GM19455 (cell line): ENCODE measurements at regions not wholly inside any gene's neighbourhood (a gene's known extent, or its start where the extent isn't known, plus 50 kb on each side); places are given as distances from the start of the nearest gene placed in this dataset.

Experiments
- ATAC-seq: cut with Tn5 transposase; IDR thresholded peaks from one replicate; pipeline ENCODE4 v1.9.1; 2021; ENCODE audit not compliant: unreplicated experiment

DNA sequence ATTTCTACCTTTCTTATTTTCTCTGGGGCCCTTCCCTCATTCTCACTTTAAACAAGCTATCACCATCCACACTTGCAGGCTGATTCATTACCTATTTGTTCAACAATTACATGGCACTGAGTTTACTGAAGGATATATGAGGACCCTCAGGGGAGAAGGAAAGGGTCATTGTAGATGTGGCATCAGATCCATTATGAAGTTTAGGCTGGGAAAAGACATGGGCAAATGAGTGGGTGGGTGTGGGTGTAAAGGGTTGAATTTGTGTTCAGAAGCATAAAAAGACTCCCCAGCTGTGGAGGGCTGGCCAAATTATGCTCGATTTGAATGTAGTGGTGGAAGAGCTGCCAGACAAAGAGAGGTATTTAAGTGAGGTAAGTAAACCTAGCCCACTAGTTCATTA, 55.9 kb upstream of the MTAP start:
- no peak for ATAC-seq

DNA sequence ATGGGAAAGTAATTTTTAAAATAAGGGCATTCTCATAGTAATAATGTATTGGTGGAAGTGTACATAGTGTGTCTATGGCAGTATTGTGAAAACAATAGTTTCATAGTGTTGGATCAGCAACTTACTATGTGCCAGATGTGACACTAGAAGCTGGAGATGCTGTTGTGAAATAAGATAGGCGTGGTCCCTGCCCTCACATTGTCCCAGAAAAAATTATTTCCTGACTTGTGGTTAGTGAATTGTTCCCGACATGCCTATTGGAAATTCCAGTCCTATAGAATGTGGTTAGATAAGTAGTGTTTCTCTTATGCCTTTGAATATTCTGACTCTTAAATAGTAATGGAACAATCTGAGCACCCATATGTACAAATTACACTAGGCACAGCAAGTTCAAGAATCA, 55.3 kb upstream of the MTAP start:
- no peak for ATAC-seq

DNA sequence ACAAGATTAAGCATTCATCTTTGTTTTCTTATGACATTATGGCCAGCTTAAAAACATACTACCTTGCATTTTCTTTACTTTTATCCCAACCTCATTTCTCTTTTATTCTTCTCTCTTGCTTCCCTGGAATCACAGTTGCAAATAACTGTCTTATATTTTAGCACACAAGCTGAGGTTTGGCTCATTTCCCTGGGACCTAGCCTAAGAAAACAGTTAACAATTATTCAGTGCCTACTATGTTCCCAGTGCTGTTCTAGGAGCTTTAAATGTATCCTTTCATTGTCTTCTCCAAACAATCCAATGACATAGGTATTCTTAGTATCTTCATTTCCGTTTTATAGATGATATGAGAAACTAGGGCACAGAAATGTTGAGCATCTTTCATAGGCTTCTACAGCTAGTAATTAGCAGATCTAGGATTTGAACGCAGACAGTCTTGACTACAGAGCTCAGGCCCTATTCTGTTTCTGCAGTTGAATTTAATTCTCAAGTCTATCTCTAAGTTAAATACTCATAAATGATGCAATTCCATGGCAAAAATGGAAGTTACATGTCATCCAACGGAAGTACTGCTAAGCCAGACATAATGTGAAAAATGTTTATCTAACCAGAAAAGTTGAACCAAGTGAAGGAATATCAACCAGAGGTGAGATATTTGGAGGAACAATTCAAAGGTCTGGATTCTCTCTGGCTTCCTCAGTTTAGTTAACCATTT, 52.3 kb upstream of the MTAP start:
- ATAC-seq = no peak

DNA sequence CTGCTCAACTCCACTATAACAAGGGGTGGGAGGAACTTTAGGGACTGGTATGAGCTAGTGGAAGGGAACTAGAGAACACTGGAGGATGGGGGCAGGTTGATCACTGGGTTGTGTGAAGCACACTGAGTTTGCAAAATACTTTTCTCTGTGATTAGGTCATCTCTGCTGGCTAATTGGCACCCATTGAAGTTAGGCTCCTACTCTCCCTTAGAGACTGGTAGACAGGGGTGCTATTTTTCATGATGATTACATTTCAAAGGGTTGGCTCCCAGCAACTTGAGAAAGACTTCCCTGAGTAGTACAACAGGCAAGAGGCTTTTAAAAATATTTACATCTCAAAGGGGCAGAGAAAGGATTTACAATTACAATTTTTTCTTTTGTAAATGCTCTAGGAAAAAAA, 50.4 kb upstream of the MTAP start:
- no peak for ATAC-seq
